ENCODE measurements at regions not wholly inside any gene's neighbourhood (a gene's known extent, or its start where the extent isn't known, plus 50 kb on each side); places are given as distances from the start of the nearest gene placed in this dataset.

- no peak overlapping the region for H3K27ac ChIP-seq (ENCODE audit: extremely low read length, insufficient read depth, low read length)
- H3K4me3 ChIP-seq (replicated peaks in 1 of 3; ENCODE audit: insufficient read depth in 1 of 3, low read depth in 2 of 3, low read length in 3 of 3) = no peak overlapping the region
- H3K9me3 ChIP-seq (ENCODE audit: low read length) = no peaks in the 10 kb centered on the region
- BruUV-seq (replicated peaks) = no TSS peak
- 0% methylated on average over 2 of the region's 2 CpGs for WGBS (ENCODE audit: low lambda C conversion rate)
- TF ChIP-seq ZSCAN31 (CRISPR knock-in tag; IDR thresholded peaks at IDR 0.05; ENCODE audit: low read depth) = no peak
- no peak for TF ChIP-seq CREM (IDR thresholded peaks at IDR 0.05)
- no peak for TF ChIP-seq CREM (CRISPR knock-in tag; IDR thresholded peaks at IDR 0.05)
- no peak for TF ChIP-seq PITX1 (CRISPR knock-in tag; IDR thresholded peaks at IDR 0.05)
- TF ChIP-seq ZNF816 (CRISPR knock-in tag; IDR thresholded peaks at IDR 0.05; ENCODE audit: borderline replicate concordance) = no peak
- TF ChIP-seq ZNF33B (CRISPR knock-in tag; IDR thresholded peaks at IDR 0.05) = no peak
- TF ChIP-seq ZSCAN22 (CRISPR knock-in tag; IDR thresholded peaks at IDR 0.05) = no peak
- no peak for TF ChIP-seq RFXAP (CRISPR knock-in tag; IDR thresholded peaks at IDR 0.05; ENCODE audit: borderline replicate concordance)
- no peak for TF ChIP-seq ZNF180 (CRISPR knock-in tag; IDR thresholded peaks at IDR 0.05; ENCODE audit: borderline replicate concordance, low read depth)
- TF ChIP-seq ZNF296 (CRISPR knock-in tag; conservative IDR thresholded peaks at IDR 0.05) = no peak
- no peak for TF ChIP-seq SRSF4 (IDR thresholded peaks at IDR 0.05; ENCODE audit: low read depth, low read length, poor library complexity, severe bottlenecking)
- no peak for TF ChIP-seq ZNF335 (CRISPR knock-in tag; IDR thresholded peaks at IDR 0.05)
- TF ChIP-seq ELF3 (CRISPR knock-in tag; IDR thresholded peaks at IDR 0.05) = no peak
- TF ChIP-seq, protein P1, sequence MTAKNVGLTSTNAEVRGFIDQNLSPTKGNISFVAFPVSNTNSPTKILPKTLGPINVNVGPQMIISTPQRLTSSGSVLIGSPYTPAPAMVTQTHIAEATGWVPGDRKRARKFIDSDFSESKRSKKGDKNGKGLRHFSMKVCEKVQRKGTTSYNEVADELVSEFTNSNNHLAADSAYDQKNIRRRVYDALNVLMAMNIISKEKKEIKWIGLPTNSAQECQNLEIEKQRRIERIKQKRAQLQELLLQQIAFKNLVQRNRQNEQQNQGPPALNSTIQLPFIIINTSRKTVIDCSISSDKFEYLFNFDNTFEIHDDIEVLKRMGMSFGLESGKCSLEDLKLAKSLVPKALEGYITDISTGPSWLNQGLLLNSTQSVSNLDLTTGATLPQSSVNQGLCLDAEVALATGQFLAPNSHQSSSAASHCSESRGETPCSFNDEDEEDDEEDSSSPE (CRISPR knock-in tag; IDR thresholded peaks at IDR 0.05) = no peak
- TF ChIP-seq ATF7 (IDR thresholded peaks at IDR 0.05) = no peak
- no peak for TF ChIP-seq ATF7 (CRISPR knock-in tag; IDR thresholded peaks at IDR 0.05)
- no peak for TF ChIP-seq RAD51 (IDR thresholded peaks at IDR 0.05; ENCODE audit: borderline replicate concordance)
- TF ChIP-seq CCAR2 (optimal IDR thresholded peaks at IDR 0.05; ENCODE audit: low read depth, low read length) = no peak
- no peaks in the 10 kb centered on the region for H3K79me2 ChIP-seq (ENCODE audit: insufficient read depth, low read length)
- ChIA-PET CTCF (ENCODE audit: low intra/inter-chr PET ratio, low total read pairs) (no interaction called here), POLR2A (no interaction called here)
- in situ Hi-C loops (cut with HindIII; ENCODE audit: extremely low pct_ligation_motif_present, low pct_unique_long_range_greater_than_20kb) = no loop called here
- no peak overlapping the region for H3K4me2 ChIP-seq (ENCODE audit: low read depth, low read length)
- H3K27me3 ChIP-seq (ENCODE audit: control insufficient read depth in 1 of 2, insufficient read depth in 2 of 2, low read length in 2 of 2) = no peaks in the 10 kb centered on the region
- H3K36me3 ChIP-seq (replicated peaks in 1 of 2; ENCODE audit: control insufficient read depth in 1 of 2, insufficient read depth in 2 of 2, low read length in 2 of 2) = no peaks in the 10 kb centered on the region
- FAIRE-seq (no peak), DNase-seq (ENCODE audit: low spot score) (no peak), ATAC-seq (no peak)
- H3K9ac ChIP-seq (ENCODE audit: insufficient read depth, low read depth, low read length) = no peak overlapping the region
- H3K4me1 ChIP-seq (ENCODE audit: insufficient read depth, low read length) = no peaks in the 10 kb centered on the region
- no peaks in the 10 kb centered on the region for H4K20me1 ChIP-seq (ENCODE audit: insufficient read depth, low read length)
- H2AFZ ChIP-seq (ENCODE audit: low read length) = no peak overlapping the region
- intact Hi-C loops (cut with micrococcal nuclease; ENCODE audit: unreplicated experiment) = no loop called here
Observed at GRCh38 chr3:22981861-22982260, 221.3 kb upstream of the UBE2E2 start.

Data from HepG2 (cell line).